T1000 (cell line): ENCODE measurements at regions not wholly inside any gene's neighbourhood (a gene's known extent, or its start where the extent isn't known, plus 50 kb on each side); places are given as distances from the start of the nearest gene placed in this dataset.
A peak's percentile ranks its signal among the peaks of the same experiment; 100 is the strongest.

Source experiments
- DNase-seq: peaks from one replicate; lab custom pipeline; 2025; ENCODE audit warnings: mixed read lengths; lab: John Stamatoyannopoulos, UW

DNA sequence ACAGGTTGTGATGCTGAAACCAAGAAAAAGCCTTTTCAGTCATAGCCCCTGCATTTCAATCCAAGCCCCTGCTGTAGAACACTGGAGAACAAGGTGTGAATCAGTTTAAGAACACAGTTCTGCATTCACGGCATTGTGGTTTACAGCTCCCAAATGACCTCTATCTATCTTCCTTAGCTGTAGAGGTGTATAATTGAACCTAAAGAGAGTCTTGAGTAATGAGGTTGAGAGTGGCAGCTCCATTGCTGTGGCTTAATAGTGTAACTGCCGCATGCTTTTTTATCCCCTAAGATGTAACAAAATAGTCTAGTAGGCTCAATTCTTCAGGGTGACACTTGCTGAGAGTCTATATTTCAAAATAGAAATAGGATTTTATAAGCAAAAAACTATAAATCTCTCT, 121.3 kb upstream of the EPHA4 start:
- DNase-seq: no peak

DNA sequence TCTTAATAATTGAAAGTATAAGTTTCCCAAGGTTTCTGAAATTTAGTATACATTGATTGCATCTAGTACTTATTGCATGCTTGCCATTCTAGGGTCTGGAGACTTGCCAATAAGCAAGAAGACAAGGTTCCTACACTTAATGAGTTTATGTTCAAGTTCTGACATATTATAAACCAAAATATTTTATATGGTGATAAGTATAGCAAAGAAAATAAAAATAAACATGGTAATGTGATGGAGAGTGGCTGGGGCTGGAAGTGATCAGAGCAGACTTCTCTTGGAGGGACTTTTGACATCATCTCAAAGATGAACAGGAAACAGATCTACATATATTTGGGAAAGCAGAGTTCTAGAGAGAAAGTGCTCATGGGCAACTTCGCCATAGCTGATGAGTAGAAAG, 119.5 kb upstream of the EPHA4 start:
- DNase-seq: no peak

DNA sequence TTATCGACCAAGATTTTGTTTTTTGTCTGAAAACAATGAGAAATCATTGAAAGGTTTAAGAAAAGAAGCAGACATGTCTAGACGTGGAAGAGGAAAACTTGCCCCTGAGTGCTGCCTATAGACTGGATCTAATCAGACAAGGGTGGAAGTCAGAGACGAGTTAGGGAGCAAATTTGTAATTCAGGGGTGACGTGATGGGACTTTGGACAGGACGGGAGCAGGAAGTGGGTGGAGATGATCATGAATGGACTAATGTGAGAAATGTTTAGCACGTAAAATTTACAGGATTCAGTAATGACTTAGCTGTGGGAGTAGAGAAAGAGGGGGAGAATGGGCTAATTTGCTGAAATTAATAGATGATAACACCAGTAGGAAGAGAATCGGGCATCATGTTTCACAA, 117.0 kb upstream of the EPHA4 start:
- DNase-seq: no peak

DNA sequence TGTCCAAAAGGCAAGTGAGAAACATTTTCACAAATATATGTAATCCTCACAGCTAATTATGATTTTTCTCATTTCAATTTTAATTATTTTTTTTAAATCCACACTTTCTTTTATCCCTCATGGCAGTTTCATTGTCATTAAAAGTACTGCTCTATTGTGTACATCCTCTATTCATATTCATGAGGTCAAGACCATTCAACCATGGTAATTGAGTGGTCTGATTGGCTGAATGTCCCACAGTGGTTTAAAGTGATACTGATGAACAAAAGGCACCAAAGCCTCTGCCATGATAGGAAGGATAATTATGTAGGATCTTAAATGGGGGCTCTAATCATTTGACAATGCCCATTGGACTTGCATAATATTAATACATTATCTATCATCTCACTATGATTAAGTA, 108.4 kb upstream of the EPHA4 start:
- no peak for DNase-seq

DNA sequence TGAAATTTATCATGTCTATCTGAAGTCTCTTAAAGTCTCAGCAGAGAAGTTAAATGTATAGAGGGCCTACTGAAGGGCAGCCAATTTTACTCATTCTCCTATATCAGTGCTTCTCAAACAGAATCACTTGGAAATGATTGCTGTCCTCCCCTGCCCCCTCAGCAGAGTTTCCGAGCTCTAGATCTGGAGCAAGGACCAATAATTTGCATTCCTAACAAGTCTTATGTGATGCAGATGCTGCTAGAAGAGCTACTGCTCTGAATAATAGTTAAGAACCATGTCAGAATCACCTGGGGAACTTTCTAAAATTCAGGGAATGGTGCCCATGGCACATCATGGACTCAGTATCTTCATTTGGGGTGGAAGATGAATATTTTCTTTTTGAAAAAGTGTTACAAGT, 105.6 kb upstream of the EPHA4 start:
- no peak for DNase-seq

DNA sequence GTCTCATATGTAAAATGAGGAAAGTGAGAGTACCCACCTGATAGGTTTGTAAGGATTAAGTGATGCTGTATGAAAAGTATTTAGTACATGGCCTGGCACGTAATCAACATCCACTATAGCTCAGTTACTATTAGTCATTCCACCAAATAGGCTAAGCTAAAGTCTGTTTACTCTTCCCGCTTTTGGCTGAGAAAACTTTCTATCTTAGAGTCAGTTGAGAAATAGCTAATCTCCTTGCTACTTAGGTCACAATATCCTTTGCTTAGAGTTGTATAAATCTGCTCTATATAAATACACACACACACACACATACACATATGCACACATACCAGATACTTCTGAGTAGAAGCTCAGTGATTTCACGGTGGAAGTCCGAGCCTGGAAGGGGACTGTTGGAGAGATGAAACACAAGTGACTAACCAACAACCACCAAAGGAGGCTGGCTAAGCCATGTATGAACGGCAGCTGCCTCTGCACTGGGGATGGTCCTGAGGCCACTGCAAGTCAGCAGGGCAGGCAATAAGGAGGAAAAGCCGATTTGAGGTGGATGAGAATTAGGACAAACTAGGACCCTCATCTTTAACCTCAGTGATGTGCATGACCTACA, 104.6 kb upstream of the EPHA4 start:
- no peak for DNase-seq

DNA sequence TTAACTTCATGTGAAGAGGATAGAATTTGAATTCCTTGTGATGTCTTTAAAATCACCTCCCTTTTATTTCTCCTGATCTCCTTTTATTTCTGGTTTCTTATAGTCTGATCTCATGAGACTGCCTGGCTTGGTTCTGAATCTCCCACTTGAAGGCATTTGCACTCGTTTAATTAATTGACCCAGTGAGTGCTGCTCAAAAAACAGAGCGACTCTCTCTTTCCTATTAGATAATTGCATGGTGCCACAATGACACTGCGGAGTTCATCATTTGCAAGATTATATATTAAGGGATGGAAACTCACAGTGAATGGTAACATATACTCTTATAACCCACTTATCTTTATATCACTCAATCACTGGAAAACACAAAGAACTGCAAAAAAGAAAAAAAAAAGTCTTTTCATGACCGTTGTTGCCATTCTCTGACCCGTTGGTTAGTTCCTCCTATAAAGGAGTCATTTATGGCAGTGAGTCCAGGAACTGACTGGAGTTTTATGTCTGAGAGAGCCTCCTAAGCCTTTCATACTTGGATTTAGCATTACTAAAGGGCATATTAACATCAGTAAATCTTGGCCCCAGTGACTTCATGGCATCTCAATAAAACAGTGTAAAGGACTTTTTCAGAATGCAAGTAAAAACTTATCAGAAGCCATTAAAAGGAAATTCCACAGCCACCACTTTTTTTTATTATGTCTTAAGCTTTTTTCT, 103.3 kb upstream of the EPHA4 start:
- no peak for DNase-seq

DNA sequence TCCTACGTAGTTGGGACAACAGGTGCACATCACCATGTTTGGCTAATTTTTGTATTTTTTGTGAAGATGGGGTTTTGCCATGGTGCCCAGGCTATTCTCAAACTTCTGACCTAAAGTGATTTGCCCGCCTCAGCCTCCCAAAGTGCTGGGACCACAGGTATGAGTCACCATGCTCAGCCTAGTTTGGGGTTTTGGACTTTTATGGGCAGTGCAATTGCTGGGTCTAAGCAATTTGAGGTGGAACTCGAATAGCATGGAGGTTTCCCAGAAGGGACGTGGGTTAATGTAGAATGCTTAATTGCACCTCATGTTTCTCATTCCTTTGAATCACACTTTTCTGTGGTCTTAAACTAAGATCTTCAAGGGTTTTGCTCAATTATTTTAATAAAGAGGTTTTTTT, 102.3 kb upstream of the EPHA4 start:
- no peak for DNase-seq

DNA sequence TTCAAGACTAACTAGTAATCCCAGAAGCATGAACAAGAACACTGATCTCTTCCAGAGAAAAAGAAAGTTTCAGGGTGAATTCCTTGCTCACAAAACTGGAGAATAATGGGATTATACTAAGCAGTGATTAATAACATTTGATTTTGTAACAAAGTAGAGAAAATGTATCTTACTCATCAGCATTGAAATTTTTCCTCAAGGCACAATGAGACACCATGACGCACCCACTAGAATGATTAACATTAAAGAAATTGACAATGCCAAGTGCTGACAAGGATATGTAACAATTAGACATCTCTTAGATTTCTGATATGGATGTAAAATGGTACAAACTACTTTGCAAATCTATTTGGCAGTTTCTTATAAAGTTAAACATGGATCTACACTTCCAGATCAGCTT, 101.1 kb upstream of the EPHA4 start:
- no peak for DNase-seq

DNA sequence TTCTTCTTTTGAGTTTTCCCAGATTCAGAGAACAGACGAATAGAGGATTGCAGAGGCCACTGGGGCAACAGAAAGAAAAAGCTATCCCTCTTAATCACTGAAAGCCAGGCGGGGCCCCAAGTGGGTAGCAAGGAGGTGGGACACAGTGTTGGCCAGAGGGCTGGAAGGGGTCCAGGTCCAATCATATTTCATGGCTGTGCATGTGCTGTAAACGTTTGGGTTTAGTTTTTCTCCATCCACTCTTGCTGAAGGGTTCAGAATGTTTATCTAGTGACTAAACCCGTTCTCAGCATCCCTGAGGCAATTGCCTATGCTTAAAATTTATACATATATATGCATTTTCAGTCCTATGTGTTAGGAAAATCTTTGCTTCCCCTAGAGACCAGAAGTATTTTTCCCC, 99.4 kb upstream of the EPHA4 start:
- DNase-seq: peak; percentile 78

DNA sequence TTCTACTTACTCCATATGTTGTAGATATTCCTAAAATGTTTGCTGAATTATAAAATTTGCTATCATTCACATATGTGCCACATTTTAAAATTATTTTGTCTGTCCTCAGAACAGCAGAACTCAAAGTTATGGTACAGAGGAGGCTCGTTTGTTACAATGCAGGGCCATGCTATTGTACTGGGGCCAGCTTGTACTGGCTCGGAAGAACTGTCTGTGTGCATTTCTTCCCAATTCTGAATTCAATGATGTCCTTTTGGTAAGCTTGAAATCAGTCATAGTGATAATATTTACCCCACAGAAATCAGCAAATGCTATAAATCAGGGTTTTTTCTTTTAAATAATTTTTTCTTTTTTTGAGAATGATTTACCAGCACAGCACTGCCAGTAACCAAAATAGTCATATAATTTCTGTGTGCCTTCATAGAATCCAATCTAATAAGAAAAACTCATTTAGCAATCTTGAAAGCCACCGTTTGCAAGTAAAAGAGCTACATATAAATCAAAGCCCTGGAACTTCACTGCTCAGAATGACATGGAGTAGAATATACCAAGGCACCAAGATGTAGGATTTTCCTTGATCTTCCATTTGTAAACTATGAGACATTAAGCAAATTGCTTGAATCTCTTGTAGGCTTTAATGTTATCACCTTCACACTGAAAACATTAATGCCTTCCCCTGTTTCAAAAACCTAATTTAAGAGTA, 90.7 kb upstream of the EPHA4 start:
- no peak for DNase-seq

DNA sequence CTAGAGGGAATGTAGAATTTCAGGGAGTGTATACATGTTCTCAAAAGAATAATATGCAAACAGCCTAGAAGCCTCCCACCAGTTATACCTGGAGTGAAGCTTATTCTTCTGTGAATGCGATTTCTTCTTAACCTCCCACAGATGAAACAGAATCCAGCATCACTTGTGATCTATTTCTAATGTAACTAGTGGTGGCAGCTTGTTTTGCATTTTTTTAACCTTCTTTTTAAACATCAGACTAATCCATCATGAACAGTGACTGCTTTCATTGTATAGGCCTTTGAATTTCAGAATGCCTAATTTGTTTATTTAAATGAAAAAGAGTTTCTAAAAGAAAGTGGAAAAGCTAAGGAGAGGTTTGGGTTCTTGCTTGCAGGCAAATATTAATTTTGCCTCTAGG, 85.7 kb upstream of the EPHA4 start:
- no peak for DNase-seq

DNA sequence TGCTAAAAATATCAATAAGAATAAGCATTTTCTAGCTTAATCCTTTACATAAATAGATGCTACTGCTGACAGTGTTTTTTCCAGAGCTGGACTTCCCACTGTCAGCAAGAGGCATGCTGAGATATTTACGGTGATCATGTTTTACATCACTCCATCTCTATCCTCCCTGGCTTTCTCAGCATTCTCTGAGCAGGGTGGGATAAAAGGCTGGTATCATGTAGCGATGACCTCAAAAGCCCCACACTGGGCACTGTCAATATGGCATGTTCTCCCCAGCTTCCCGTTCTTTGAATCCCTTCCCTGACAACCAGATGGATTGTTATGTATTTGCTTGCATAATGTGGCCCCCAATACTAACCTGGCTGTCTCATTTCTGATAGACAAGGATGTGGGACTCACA, 83.2 kb upstream of the EPHA4 start:
- no peak for DNase-seq

DNA sequence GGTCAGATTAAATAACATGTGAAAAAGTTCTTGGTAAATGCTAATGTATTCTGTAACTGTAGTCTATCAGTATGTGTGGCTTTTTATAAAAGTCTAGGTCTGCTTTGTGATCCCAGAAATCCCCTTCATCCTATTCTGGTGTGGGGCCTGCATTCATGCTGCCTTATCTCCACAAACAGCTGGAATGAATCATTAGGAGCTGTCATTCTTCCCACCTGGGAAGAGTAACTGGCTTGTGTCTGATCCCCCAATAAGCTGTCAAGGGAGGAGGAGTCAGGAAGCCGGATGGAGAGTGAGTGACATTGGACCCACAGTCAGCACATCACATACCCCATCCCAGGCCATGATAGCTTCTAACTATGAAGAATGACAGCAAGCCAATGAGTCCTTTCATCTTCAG, 81.1 kb upstream of the EPHA4 start:
- DNase-seq: no peak

DNA sequence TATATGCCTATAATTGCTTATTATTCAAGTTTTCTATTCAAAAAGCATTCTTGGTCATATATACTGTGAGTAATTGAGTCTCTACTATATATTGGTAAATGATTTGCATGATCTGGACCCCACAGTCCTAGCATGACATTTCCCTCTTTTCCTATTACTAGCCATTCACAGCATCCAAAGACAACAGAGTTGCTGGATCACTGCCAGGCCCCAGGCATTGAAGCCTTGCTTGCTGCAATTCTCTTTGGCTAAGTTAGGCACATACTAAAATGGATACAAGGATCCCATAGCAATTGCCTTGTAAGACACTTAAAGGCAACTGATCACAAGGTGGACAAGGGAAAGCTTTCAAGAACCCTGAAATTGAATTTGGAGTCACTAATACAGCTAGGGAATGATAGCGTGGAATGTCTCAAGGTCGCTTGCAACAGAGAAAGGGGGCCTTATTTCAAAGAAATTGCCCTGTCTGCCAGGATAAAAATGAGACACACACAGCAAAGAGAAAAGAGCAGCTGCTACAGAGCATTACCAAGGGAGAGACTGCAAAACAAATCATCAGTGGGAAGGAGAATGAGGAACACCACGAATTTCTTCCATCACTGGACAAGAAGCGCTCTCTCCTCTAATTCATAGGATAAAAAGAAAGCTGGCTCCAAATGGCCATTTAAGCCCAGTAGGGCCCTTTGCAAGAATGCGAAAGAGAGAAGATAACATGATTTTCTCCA, 77.1 kb upstream of the EPHA4 start:
- no peak for DNase-seq

DNA sequence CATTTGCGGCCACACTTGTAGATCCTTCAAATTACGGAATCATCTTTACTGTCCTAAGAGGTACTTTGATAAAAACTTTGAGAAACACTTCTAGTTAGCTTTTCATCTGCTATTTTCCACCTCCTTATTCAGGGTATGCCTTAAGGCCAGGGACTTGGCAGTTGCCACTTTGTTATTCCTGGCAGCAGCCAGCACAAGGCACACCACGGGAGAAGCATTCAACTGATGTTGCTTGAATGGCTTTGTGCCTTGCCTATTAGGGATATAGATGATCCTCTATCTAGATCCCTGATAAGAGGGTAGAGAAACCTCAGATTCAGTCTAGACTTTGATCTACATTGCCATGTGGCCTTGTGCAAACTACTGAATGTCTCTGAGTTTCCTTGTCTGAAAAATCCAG, 70.3 kb upstream of the EPHA4 start:
- no peak for DNase-seq

DNA sequence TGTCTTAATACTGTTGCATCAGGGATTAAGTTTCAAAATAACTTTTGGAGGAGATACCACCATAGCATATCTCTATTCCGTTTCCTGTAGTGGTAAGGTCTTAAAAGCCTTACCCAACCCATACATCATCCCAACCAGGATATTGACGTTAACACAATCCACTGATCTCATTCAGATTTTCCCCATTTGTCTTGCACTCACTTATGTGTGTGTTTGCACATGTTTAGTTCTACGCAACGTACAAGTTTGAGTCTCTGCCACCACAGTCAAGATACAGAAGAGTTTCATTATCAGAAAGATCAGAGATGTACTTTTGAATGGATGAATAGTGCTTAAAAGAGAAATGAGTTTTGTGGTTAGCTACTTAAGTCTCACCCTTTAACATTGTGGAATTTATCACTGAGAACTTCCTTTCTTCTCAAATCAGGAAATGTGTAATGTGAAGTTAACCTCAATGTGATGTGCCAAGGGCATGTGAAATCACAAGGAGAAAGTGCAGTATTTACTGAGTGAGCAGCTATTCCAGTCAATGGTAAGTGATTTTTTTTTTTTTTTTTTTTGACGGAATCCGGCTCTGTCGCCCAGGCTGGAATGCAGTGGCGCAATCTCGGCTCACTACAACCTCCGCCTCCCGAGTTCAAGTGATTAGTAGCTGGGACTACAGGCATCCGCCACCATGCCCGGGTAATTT, 69.2 kb upstream of the EPHA4 start:
- DNase-seq: no peak

DNA sequence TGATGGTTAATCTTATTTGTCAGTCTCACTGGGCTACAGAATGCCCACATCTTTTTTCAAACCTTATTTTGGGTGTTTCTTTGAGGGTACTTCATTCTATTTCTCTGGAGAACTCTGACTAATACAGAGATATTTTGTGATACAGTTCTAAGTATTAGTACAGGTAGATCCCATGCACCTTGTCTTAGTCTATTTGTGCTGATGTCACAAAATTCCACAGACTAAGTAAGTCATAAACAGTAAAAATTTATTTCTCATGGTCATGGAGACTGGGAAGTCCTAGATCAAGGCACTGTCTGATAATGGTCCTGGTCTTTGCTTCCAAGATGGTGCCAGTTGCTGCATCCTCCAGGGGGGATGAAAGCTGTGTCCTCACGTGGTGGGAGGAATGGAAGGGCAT, 68.6 kb upstream of the EPHA4 start:
- no peak for DNase-seq

DNA sequence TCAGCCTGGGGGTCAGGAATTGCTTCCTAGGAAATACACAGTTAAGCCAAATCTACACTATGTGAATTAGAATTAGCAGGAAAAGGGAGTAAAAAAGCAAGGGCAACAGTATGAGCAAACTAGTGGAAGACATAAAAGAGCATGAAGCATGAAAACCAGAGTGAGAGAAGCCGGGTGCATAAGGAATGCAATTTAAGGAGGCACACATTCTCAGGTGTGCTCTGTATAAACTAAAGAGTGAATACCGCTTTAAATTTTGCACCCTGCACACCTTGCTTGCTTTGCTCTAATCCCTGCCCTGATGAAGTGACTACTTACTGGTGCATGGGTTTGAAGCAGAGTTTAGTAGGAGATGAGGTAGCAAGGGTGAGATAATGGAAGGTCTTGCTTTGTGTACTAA, 65.7 kb upstream of the EPHA4 start:
- DNase-seq: no peak

DNA sequence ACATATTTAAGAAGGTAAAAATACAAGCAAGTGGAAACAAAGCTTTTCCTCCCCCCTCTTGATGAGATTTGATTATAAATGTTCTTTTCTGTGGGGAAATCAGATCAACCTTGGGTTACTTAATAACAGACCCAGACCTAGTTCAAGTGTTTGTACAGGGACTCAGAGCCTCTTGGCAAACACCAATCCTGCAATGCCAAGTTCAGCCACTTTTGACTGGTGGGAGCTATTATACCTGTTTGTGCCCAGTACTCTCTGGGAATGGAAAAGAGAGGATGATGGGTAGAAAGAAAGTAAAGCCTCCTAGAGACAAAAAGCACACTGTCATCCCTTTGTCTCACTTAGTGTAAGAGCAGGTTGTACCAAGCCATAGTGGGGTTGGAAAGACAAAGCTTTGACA, 63.8 kb upstream of the EPHA4 start:
- no peak for DNase-seq

DNA sequence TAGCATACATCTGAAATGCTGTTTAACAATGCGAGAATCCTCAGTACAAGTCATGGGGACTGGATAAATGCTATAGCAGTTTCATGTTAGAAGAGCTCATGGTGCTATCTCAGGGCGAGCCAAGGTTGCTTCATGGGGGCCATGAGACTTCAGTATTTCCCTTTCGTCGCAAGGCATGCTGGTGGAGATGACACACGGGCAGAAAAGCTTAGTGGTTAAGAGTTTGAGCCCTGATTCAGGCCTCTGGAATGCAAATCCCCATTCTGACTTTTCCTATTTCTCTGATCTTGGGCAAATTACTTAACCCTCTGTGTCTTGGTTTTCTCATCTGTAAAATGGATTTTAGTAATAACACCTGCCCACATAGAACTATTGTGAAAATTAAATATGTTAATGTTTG, 57.4 kb upstream of the EPHA4 start:
- no peak for DNase-seq

DNA sequence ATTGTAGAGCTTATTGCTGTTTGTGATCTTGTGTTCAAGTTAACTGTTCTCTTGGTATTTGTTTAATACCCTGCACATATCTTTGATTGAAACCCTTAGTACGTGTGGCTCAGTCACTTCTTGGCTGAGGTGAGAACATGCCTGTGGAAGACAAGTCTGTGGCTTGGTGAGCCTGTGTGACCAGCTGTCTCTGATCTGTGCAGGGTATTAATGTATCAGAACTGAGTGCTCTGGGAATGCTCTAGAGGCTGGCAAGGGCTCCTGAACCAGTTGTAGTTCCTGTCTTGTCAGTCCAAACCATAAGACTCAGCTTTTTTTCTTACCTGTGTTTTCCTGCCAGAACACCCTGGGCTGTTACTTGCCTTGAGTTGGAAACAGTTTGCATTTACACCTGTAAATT, 52.4 kb upstream of the EPHA4 start:
- no peak for DNase-seq
